NCI-H146 (cell line): ENCODE measurements at regions not wholly inside any gene's neighbourhood (a gene's known extent, or its start where the extent isn't known, plus 50 kb on each side); places are given as distances from the start of the nearest gene placed in this dataset.

ENCODE experiments used
- DNase-seq: peaks from one replicate; lab custom pipeline; 2025; lab: John Stamatoyannopoulos, UW

DNA sequence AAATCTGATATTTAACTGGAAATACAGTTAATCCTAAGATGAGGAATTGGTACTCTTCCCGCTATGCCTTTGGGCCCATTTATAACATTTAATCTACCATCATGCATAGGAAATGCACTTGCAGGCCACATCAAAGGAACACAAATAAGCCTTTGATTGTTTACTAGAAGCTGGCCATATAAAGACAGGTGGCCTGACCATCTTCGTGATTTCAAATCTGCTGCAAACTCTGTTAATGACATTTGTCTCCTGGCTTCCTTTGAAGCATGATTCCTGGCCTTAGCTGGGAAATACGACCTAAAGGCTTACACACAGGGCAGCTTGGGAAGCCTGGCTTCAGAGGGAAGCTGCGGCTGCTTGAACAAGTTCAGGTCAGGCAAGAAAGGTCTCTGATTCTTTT, 552.1 kb downstream of the CDH26 start:
- no peak for DNase-seq

GRCh38 chr20:60512443-60512842, 554.2 kb downstream of the CDH26 start:
- DNase-seq = peak; percentile 60

DNA sequence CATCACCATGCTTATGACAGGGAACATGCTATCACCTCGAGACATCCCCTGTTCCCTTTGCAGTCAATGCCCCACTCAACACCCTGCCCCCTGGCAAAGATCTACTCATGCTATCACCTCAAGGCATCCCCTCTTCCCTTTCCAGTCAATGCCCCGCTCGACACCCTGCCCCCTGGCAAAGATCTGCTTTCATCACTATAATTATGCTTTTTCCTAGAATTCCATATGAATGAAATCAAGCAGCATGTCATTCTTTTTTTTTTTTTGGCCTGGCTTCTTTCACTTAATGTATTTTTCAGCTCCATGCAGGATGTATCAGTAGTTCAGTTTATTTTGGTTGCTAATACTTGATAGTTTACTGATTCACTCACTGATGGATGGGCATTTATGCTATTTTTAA, 554.9 kb downstream of the CDH26 start:
- DNase-seq = no peak

DNA sequence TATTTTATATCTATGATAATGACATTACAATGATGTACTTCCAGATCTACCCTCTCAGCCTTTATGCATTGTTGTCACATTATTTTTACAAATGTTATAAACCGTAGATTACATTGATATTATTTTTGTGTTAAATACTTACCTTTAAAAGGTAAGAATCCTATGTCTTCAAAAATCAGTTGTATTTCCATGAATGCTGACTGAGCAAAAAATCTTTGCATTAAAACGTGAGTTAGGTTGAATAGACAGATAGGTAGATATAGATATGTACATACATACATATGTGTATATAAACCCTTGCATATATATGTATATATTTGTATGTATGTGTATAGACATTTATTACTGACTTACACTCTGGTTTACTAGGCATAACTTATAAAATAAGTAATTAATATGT, 558.2 kb downstream of the CDH26 start:
- no peak for DNase-seq

DNA sequence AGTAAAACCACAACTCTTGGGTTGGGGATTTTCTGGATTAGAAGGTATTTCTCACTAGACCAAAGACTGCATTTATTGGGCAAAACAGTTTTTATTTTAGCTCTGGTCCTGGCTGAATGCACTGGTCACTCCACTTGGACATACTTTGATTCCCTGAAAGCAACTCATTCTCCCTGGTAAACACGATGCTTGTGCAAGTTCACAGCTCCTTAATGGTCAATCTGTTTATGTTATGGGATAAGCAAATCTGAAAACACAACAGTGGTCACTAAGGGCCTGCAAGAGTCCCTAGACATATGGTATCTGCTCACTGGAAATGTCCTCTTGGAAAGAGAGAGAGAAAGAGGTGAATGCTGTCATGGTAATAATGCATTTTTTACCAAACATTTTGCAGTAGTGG, 559.8 kb downstream of the CDH26 start:
- no peak for DNase-seq

GRCh38 chr20:60525397-60525796, 567.2 kb downstream of the CDH26 start:
- DNase-seq = no peak

DNA sequence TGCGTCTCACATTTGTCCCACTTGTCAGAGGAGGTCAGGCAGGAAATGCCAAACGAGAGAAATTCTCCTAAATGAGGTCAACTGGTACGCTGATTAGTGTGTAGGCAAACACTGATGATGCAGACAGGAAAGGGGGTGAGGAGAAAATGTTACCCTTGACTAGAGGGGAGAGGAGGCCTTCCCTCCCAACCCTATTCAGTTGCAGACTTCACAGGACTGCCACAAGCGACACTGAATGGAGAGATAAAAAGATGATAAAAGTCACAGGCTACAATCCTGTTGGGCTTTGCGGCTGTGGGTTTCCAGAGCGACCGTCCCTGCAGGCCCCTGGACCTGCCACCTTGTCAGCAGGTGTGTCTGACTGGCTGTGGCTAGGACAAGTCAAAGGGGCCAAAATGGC, 569.4 kb downstream of the CDH26 start:
- no peak for DNase-seq

DNA sequence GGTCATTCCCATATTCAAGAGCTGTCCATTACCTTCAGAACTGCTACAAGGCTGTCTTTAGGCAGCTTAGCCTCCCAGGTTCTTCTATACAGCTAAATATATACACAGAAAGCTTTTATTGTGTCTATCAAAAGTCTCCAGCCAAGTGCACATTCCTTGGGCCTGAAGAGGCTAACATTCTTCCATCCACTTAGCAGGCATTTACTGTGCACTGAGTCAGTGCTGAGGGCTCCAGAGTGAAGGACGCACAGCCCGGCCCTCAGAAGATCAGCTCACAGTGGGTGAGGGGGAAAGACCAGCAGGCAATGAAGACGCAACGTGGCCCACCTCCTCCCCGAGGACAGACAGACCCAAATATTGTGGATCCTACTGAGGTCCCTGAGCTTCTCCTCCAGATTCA, 569.9 kb downstream of the CDH26 start:
- no peak for DNase-seq

DNA sequence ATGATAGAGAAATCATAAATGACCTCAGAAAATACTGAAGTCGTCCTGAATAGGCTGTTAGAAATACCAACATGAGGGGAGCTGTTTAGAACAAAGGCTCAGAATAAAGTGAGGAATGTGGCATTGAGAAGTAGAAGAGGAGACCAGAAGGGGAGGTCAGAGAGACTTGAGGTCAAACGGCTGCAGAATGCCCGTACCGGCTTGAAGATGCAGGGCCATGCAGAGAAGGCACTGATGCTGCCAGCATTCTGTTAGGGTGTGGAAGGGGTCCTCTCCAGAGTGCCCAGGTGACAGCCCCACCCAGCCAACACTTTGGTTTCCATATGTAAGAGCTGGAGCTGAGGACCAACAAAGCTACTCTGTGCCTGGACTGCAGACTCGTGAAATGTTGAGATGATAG, 570.9 kb downstream of the CDH26 start:
- DNase-seq = no peak

- no peak for DNase-seq
Observed at GRCh38 chr20:60535211-60535610, 577.0 kb downstream of the CDH26 start.

GRCh38 chr20:60540591-60540990, 582.4 kb downstream of the CDH26 start:
- DNase-seq = peak; percentile 40

DNA sequence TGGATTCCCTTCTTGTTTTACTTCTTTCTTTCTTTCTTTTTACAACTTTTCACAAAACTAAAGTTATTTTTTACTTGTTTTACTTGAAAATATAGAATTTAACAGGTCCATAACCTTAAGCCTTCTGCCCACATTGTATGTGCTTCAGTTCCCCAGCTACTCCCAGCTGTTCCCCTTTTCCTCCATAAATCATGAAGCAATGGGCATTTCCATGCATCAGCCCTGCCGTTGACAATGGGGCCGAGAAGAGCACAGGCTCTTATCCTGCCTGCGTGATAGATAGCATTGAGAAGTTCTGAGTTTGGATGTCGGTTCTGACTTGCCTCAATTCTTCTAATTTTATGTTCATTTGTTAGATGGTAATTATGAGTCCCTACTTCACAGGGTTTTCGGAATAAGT, 583.8 kb downstream of the CDH26 start:
- DNase-seq = no peak

GRCh38 chr20:60543598-60543997, 585.4 kb downstream of the CDH26 start:
- DNase-seq = no peak

DNA sequence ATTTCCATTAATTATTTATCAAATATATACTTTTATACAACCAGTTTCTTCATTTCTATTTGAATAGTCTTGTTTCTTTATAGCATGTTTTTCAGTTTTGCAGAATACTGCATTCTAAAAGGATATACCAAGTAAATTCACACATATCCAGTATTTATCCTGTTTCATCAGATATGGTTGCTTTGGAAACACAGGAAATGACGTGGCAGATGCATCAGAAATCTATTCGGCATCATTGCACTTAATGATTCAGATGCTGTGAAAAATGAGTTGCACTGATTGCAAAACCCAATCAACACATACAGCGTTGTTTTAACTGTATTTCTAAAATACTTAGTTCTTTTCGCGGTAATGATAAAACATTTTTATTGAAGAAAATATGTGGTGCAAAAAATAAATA, 594.9 kb downstream of the CDH26 start:
- DNase-seq = no peak

GRCh38 chr20:60558486-60558885, 600.3 kb downstream of the CDH26 start:
- no peak for DNase-seq

- peak; percentile 83 for DNase-seq
Observed at GRCh38 chr20:60559462-60559861, 601.2 kb downstream of the CDH26 start.

GRCh38 chr20:60561052-60561451, 602.8 kb downstream of the CDH26 start:
- no peak for DNase-seq

- no peak for DNase-seq
Observed at GRCh38 chr20:60565083-60565482, 606.9 kb downstream of the CDH26 start.

DNA sequence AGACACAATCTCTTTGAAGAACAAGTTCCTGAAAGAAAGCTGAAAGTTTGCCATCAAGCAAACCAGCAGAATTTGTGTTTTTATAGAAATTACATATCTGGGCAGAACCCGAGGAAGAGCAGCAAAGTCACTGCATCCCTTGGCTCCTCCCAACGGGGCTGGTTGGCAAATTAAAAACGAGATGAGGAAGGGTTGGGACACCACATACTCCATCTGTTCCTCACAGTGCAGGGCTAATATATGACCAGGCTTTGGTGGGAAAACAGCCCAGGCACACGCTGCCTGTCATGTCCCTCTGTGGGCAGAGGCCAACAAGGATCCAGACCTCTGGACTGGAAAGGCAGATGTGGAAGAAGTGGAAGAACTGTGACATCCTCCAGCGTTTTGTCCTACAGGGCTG, 607.3 kb downstream of the CDH26 start:
- no peak for DNase-seq

- DNase-seq = no peak
Observed at GRCh38 chr20:60569116-60569515, 610.9 kb downstream of the CDH26 start.

DNA sequence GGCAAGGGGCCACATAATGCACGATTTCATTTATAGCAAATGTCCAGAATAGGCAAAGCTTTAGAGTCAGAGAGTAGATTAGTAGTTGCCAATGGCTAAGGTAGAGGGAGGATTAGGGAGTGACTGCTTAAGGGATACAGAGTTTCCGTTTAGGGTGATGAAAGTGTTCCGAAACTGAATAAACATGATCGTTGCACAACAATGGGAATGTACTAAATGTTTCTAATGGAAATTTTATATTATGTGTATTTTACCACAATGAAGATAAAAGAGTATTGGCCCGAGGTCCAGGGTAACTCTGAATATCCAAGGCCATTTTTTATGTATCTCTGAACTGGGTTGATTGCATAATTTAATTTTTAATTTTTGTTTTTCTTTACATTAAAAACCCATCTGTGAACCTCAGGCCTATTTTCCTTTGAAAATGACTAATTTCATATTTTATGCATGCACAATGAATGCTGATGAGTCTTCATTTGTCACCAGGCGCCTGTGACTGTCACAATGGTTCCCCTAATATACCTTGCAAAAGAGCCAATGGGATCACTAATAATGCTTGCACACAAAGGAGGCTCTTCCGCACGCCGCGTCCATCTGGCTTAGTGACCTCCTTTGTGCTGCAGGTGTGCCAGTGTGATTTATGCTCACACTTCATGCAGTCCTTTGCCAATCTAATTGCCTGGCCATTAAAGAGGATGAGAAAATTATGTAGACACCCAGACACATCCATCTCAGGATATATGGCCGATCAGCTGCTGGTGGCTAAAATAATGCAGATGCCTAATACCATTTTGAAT, 612.5 kb downstream of the CDH26 start:
- peak; percentile 86 for DNase-seq

GRCh38 chr20:60573003-60573680, 614.9 kb downstream of the CDH26 start:
- DNase-seq = peak; percentile 55

DNA sequence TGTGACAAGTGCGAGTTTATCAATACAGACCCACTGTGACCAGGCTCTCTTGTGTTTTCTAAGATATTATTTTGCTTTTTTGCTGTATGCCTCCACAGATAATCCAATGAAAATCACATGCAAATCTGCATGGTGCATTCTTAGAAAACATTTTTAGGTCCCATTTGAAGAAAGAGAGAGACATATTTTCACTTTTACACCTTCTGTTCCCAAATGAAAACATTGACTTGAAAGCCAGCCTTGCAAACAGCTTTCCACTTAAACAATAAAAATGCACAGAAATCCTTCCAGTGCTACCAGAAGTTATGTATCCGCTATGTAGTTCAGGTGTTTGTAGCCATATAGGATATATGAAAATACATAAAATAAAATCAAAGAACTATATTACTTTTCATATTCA, 618.0 kb downstream of the CDH26 start:
- no peak for DNase-seq
